GM23338 (cell line): ENCODE measurements at regions not wholly inside any gene's neighbourhood (a gene's known extent, or its start where the extent isn't known, plus 50 kb on each side); places are given as distances from the start of the nearest gene placed in this dataset.

Experiments
- ATAC-seq: fragments of 200-7000 bp; cut with Tn5 transposase; 3 replicates; pipeline ENCODE4 v1.9.1; 2020
- DNase-seq: peaks from one replicate; pipeline ENCODE4 v3.0.0-alpha.2; 2015; ENCODE audit warnings: low spot score
- H2AFZ ChIP-seq: fragments of 200-600 bp; sonication (generic); 2 replicates; pipeline ENCODE4 v1.8.0; 2016; ENCODE audit warnings: antibody characterized with exemption, mild to moderate bottlenecking, moderate library complexity
- H3F3A ChIP-seq: fragments of 200-600 bp; sonication (generic); replicated peaks from 2 replicates; pipeline ENCODE4 v1.8.0; 2017; ENCODE audit warnings: antibody characterized with exemption, mixed run types, low read depth
- H3K27ac ChIP-seq: fragments of 200-600 bp; sonication (generic); 2 replicates; pipeline ENCODE4 v1.6.1; 2016; ENCODE audit warnings: low read depth
- H3K27me3 ChIP-seq: fragments of 200-600 bp; sonication (generic); 2 replicates; pipeline ENCODE4 v1.8.0; 2016; ENCODE audit warnings: mild to moderate bottlenecking, mixed run types, moderate library complexity; ENCODE audit not compliant: insufficient read depth
- H3K36me3 ChIP-seq: fragments of 200-600 bp; sonication (generic); 2 replicates; pipeline ENCODE4 v1.8.0; 2016; ENCODE audit warnings: mild to moderate bottlenecking; ENCODE audit not compliant: insufficient read depth
- H3K4me1 ChIP-seq: fragments of 200-600 bp; sonication (generic); 2 replicates; pipeline ENCODE4 v1.8.0; 2016; ENCODE audit warnings: mild to moderate bottlenecking, moderate library complexity; ENCODE audit not compliant: insufficient read depth
- H3K4me2 ChIP-seq: fragments of 200-600 bp; sonication (generic); 2 replicates; pipeline ENCODE4 v1.7.1; 2017; ENCODE audit warnings: mixed run types
- H3K4me3 ChIP-seq: fragments of 200-600 bp; sonication (generic); 2 replicates; pipeline ENCODE4 v1.6.1; 2016; ENCODE audit warnings: mixed run types
- H3K79me2 ChIP-seq: fragments of 200-600 bp; sonication (generic); replicated peaks from 2 replicates; pipeline ENCODE4 v1.8.0; 2017; ENCODE audit warnings: mild to moderate bottlenecking; ENCODE audit not compliant: insufficient read depth
- H3K9me2 ChIP-seq: fragments of 200-600 bp; sonication (generic); 2 replicates; pipeline ENCODE4 v1.8.0; 2017; ENCODE audit not compliant: insufficient read depth
- H4K20me1 ChIP-seq: fragments of 200-600 bp; sonication (generic); replicated peaks from 2 replicates; pipeline ENCODE4 v1.8.0; 2017; ENCODE audit warnings: mild to moderate bottlenecking; ENCODE audit not compliant: insufficient read depth
- H3K27ac Mint-ChIP-seq: 2 replicates; pipeline ENCODE4 v1.8.0; 2020; ENCODE audit warnings: inconsistent platforms, mild to moderate bottlenecking, moderate library complexity, mixed read lengths
- H3K27me3 Mint-ChIP-seq: 3 replicates; pipeline ENCODE4 v1.8.0; 2022; ENCODE audit warnings: low read depth, mild to moderate bottlenecking, moderate library complexity, mixed read lengths, inconsistent platforms; ENCODE audit not compliant: insufficient read depth, poor library complexity
- H3K36me3 Mint-ChIP-seq: 3 replicates; pipeline ENCODE4 v1.8.0; 2021; ENCODE audit warnings: low read depth, mild to moderate bottlenecking, inconsistent platforms, moderate library complexity, mixed read lengths
- H3K4me1 Mint-ChIP-seq: 3 replicates; pipeline ENCODE4 v1.8.0; 2020; ENCODE audit warnings: mild to moderate bottlenecking, inconsistent platforms, mixed read lengths
- H3K4me3 Mint-ChIP-seq: 3 replicates; pipeline ENCODE4 v1.8.0; 2021; ENCODE audit warnings: moderate library complexity, mild to moderate bottlenecking, inconsistent platforms, mixed read lengths
- H3K9me3 Mint-ChIP-seq: 3 replicates; pipeline ENCODE4 v1.8.0; 2020; ENCODE audit warnings: moderate library complexity, mild to moderate bottlenecking, inconsistent platforms, mixed read lengths
- CREB1 ChIP-seq: fragments of 250-450 bp; sonication (Bioruptor Pico); IDR thresholded peaks from 2 replicates; pipeline ENCODE4 v1.5.0; 2020; ENCODE audit warnings: low read depth, mild to moderate bottlenecking, moderate library complexity
- CTCF ChIP-seq, 2 experiments: fragments of 200-600 bp in 1 of 2; sonication (generic) in 1 of 2; conservative IDR thresholded peaks; 2 replicates each; pipeline versions ENCODE4 v1.5.1 to v1.6.1; 2016 to 2017; ENCODE audit warnings: antibody characterized with exemption in 2 of 2, low read depth in 2 of 2, mild to moderate bottlenecking in 2 of 2, moderate library complexity in 1 of 2
- ETS1 ChIP-seq: IDR thresholded peaks from 2 replicates; pipeline ENCODE4 v1.6.1; 2016; ENCODE audit warnings: antibody characterized with exemption
- EZH2phosphoT487 ChIP-seq: fragments of 200-600 bp; sonication (generic); IDR thresholded peaks from one replicate; pipeline ENCODE4 v1.8.1; 2018; ENCODE audit warnings: antibody characterized with exemption; ENCODE audit not compliant: unreplicated experiment
- REST ChIP-seq: IDR thresholded peaks from one replicate; pipeline ENCODE4 v1.6.1; 2018; ENCODE audit warnings: antibody characterized with exemption; ENCODE audit not compliant: unreplicated experiment
- ZNF462 ChIP-seq: fragments of 250-450 bp; sonication (Bioruptor Pico); IDR thresholded peaks from 2 replicates; pipeline ENCODE4 v1.5.0; 2020; ENCODE audit warnings: mild to moderate bottlenecking, moderate library complexity

- peak; percentile 97 for ATAC-seq
- H2AFZ ChIP-seq = peak overlapping the region; percentile 14
- H3K36me3 ChIP-seq = no peaks in the 10 kb centered on the region
- Mint-ChIP-seq H3K4me1 (peaks cover 15% of the 10 kb centered on the region), H3K36me3 (peaks cover 8% of the 10 kb centered on the region; the same call in 1 of the 3 replicates), H3K27me3 (no peaks in the 10 kb centered on the region), H3K9me3 (peaks cover 10% of the 10 kb centered on the region; the same call in 1 of the 3 replicates), H3K27ac (no peak overlapping the region), H3K4me3 (no peak overlapping the region)
- no peaks in the 10 kb centered on the region for H3K79me2 ChIP-seq
- peak; percentile 72 for DNase-seq
- H3K4me3 ChIP-seq = no peak overlapping the region
- no peaks in the 10 kb centered on the region for H3K27me3 ChIP-seq
- TF ChIP-seq EZH2phosphoT487 (no peak), REST (no peak), ZNF462 (no peak), CTCF (conservative IDR thresholded peaks at IDR 0.05; ENCODE audit: low read depth in 2 of 2) (peak; percentile 79 to 81), ETS1 (no peak), CREB1 (CRISPR knock-in tag) (no peak)
- no peaks in the 10 kb centered on the region for H3F3A ChIP-seq
- H3K27ac ChIP-seq = no peak overlapping the region
- no peak overlapping the region for H3K4me2 ChIP-seq
- no peaks in the 10 kb centered on the region for H3K9me2 ChIP-seq
- H4K20me1 ChIP-seq = no peaks in the 10 kb centered on the region
- no peaks in the 10 kb centered on the region for H3K4me1 ChIP-seq
These were observed 679.9 kb upstream of the CCDC179 start for GRCh38 chr11:23540101-23540561.
